ENCODE measurements at regions not wholly inside any gene's neighbourhood (a gene's known extent, or its start where the extent isn't known, plus 50 kb on each side); places are given as distances from the start of the nearest gene placed in this dataset.

GRCh38 chr7:26467104-26467503 is 175.4 kb downstream of the SNX10 start:
- no peak for DNase-seq (ENCODE audit: extremely low read depth, low read depth)
- TF ChIP-seq, protein P1, sequence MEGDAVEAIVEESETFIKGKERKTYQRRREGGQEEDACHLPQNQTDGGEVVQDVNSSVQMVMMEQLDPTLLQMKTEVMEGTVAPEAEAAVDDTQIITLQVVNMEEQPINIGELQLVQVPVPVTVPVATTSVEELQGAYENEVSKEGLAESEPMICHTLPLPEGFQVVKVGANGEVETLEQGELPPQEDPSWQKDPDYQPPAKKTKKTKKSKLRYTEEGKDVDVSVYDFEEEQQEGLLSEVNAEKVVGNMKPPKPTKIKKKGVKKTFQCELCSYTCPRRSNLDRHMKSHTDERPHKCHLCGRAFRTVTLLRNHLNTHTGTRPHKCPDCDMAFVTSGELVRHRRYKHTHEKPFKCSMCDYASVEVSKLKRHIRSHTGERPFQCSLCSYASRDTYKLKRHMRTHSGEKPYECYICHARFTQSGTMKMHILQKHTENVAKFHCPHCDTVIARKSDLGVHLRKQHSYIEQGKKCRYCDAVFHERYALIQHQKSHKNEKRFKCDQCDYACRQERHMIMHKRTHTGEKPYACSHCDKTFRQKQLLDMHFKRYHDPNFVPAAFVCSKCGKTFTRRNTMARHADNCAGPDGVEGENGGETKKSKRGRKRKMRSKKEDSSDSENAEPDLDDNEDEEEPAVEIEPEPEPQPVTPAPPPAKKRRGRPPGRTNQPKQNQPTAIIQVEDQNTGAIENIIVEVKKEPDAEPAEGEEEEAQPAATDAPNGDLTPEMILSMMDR (IDR thresholded peaks at IDR 0.05; ENCODE audit: low read depth, low read length, missing control alignments), result no peak
- no peak overlapping the region for H3K4me3 ChIP-seq (replicated peaks; ENCODE audit: low read depth, low read length)

GRCh38 chr7:26467541-26467940 is 175.9 kb downstream of the SNX10 start:
- no peak overlapping the region for H3K4me3 ChIP-seq (replicated peaks; ENCODE audit: low read depth, low read length)
- DNase-seq (ENCODE audit: extremely low read depth, low read depth), result no peak
- TF ChIP-seq, protein P1 (IDR thresholded peaks at IDR 0.05; ENCODE audit: low read depth, low read length, missing control alignments), result no peak

DNA sequence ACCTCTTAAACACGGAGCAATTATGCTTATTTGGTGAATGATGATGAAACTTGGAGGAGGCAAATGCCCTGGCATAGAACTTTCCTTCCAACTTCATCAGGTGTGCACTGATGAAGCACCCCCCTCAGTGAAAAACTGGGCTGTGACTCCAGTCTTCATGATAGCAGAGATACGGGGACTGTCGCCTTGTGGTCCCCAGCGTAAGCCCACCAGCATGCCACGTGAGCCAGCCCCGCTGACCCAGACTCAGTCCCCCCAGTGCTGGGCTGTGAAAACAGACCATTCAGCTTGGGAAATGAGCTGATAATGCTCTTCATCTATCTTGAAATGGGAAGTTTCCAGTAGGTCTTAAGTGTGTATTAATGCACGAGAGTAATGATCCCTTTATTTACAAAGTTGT is 177.0 kb downstream of the SNX10 start:
- no peak overlapping the region for H3K4me3 ChIP-seq (replicated peaks; ENCODE audit: low read depth, low read length)
- DNase-seq (ENCODE audit: extremely low read depth, low read depth), result no peak
- TF ChIP-seq, protein P1 (IDR thresholded peaks at IDR 0.05; ENCODE audit: low read depth, low read length, missing control alignments), result no peak

GRCh38 chr7:26469188-26469587 is 177.5 kb downstream of the SNX10 start:
- TF ChIP-seq, protein P1 (IDR thresholded peaks at IDR 0.05; ENCODE audit: low read depth, low read length, missing control alignments), result no peak
- H3K4me3 ChIP-seq (replicated peaks; ENCODE audit: low read depth, low read length), result no peak overlapping the region
- no peak for DNase-seq (ENCODE audit: extremely low read depth, low read depth)

GRCh38 chr7:26470691-26471090 is 179.0 kb downstream of the SNX10 start:
- DNase-seq (ENCODE audit: extremely low read depth, low read depth), result no peak
- H3K4me3 ChIP-seq (replicated peaks; ENCODE audit: low read depth, low read length), result no peak overlapping the region
- TF ChIP-seq, protein P1 (IDR thresholded peaks at IDR 0.05; ENCODE audit: low read depth, low read length, missing control alignments), result no peak

GRCh38 chr7:26471306-26472075 is 179.8 kb downstream of the SNX10 start:
- TF ChIP-seq, protein P1 (IDR thresholded peaks at IDR 0.05; ENCODE audit: low read depth, low read length, missing control alignments), result no peak
- DNase-seq (ENCODE audit: extremely low read depth, low read depth), result no peak
- no peak overlapping the region for H3K4me3 ChIP-seq (replicated peaks; ENCODE audit: low read depth, low read length)

DNA sequence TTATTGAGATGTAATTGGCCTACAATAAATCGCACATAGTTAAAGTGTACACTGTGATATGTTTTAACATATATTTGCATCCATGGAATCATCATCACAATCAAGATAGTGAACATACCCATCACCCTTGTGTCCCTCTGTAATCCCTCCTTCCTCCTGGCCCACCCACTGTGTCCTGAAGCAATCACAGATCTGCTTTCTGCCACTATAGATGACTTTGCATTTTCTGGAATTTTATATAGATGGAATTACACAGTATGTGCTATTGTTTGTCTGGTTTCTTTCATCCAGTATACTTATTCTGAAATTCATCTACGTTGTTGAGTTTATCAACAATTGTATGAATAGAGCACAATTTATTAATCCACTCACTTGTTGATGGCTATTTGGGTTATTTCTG is 181.3 kb downstream of the SNX10 start:
- H3K4me3 ChIP-seq (replicated peaks; ENCODE audit: low read depth, low read length), result no peak overlapping the region
- no peak for DNase-seq (ENCODE audit: extremely low read depth, low read depth)
- TF ChIP-seq, protein P1 (IDR thresholded peaks at IDR 0.05; ENCODE audit: low read depth, low read length, missing control alignments), result no peak
